Stimulated activated CD4-positive, alpha-beta T cell treated with anti-CD3 and anti-CD28 coated beads, TNF-alpha, amount 100 ng/mL, for 24 hours (primary cell): ENCODE measurements at regions not wholly inside any gene's neighbourhood (a gene's known extent, or its start where the extent isn't known, plus 50 kb on each side); places are given as distances from the start of the nearest gene placed in this dataset.

Experiments used
- DNase-seq, 3 experiments: peaks; one replicate each; pipeline ENCODE4 v3.0.0-alpha.2; 2020; ENCODE audit warnings: low read depth in 3 of 3

- no peak for DNase-seq
Observed at GRCh38 chr21:16013570-16013969, 283.8 kb downstream of the USP25 start.

- no peak for DNase-seq
Observed at GRCh38 chr21:16020878-16021277, 291.1 kb downstream of the USP25 start.

- DNase-seq, result no peak
Observed at GRCh38 chr21:16022116-16022515, 292.3 kb downstream of the USP25 start.

- no peak for DNase-seq
Observed at GRCh38 chr21:16022921-16023320, 293.1 kb downstream of the USP25 start.

GRCh38 chr21:16028142-16028541 lies 298.4 kb downstream of the USP25 start:
- DNase-seq, result no peak

- DNase-seq, result no peak
Observed at GRCh38 chr21:16028941-16029464, 299.2 kb downstream of the USP25 start.

- DNase-seq, result no peak
Observed at GRCh38 chr21:16033193-16033592, 303.4 kb downstream of the USP25 start.

GRCh38 chr21:16034446-16035190 lies 304.8 kb downstream of the USP25 start:
- no peak for DNase-seq

GRCh38 chr21:16037421-16037955 lies 307.7 kb downstream of the USP25 start:
- no peak for DNase-seq

- DNase-seq, result no peak
Observed at GRCh38 chr21:16040601-16041000, 310.8 kb downstream of the USP25 start.

GRCh38 chr21:16044676-16045075 lies 314.9 kb downstream of the USP25 start:
- DNase-seq, result no peak

GRCh38 chr21:16046656-16047330 lies 317.0 kb downstream of the USP25 start:
- no peak for DNase-seq

GRCh38 chr21:16047904-16048303 lies 318.1 kb downstream of the USP25 start:
- no peak for DNase-seq

GRCh38 chr21:16055014-16055413 lies 325.2 kb downstream of the USP25 start:
- DNase-seq, result no peak

GRCh38 chr21:16058896-16059295 lies 329.1 kb downstream of the USP25 start:
- DNase-seq, result no peak

- DNase-seq, result no peak
Observed at GRCh38 chr21:16059981-16060380, 330.2 kb downstream of the USP25 start.

- no peak for DNase-seq
Observed at GRCh38 chr21:16061194-16061593, 331.4 kb downstream of the USP25 start.

GRCh38 chr21:16069178-16070112 lies 339.7 kb downstream of the USP25 start:
- no peak for DNase-seq

GRCh38 chr21:16070207-16070651 lies 340.4 kb downstream of the USP25 start:
- no peak for DNase-seq

- DNase-seq, result no peak
Observed at GRCh38 chr21:16071092-16071491, 341.3 kb downstream of the USP25 start.

- no peak for DNase-seq
Observed at GRCh38 chr21:16071761-16072160, 342.0 kb downstream of the USP25 start.

GRCh38 chr21:16072221-16072620 lies 342.4 kb downstream of the USP25 start:
- no peak for DNase-seq
